GM18909 (cell line): ENCODE measurements at regions not wholly inside any gene's neighbourhood (a gene's known extent, or its start where the extent isn't known, plus 50 kb on each side); places are given as distances from the start of the nearest gene placed in this dataset.

Source experiments
- ATAC-seq: cut with Tn5 transposase; IDR thresholded peaks from one replicate; pipeline ENCODE4 v1.9.1; 2021; ENCODE audit warnings: mild to moderate bottlenecking; ENCODE audit not compliant: unreplicated experiment, poor library complexity

DNA sequence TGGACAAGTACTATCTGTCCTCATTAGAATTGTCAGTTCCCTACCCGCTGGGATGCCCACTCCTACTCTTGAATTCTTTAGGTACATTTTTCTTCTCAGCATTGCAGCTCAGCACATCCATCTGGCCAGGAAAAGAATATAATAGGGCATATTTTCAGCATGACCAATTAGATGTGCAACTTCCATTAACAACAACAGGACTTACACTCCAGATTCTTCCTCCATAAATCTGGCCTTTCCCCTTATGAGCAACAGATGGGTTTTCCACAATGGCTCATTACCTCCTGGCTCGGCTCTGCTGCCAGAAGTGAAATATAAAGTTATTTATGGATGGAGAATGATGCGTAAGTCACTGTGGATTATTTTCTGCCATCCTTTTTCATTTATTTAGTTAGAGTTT lies 443.8 kb upstream of the TGFBR2 start:
- no peak for ATAC-seq

DNA sequence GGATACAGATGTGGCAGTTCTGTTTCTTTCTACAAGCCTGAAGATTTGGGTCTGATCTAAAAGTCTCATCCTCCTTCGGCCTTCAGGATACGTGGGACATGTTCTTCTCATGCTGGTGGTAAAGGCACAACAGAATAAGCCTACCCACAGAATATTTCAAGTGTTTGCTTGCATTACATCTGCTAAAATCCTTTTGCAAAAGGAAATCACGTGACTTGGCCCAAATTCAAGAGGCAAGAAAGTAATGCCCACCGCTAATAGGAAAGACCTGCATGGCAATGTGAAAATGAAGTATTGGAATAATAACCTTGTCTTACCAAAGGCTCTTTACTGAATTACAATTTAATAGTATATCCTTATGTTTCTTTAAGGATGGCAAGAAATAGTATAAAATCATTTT lies 439.9 kb upstream of the TGFBR2 start:
- ATAC-seq, result no peak

DNA sequence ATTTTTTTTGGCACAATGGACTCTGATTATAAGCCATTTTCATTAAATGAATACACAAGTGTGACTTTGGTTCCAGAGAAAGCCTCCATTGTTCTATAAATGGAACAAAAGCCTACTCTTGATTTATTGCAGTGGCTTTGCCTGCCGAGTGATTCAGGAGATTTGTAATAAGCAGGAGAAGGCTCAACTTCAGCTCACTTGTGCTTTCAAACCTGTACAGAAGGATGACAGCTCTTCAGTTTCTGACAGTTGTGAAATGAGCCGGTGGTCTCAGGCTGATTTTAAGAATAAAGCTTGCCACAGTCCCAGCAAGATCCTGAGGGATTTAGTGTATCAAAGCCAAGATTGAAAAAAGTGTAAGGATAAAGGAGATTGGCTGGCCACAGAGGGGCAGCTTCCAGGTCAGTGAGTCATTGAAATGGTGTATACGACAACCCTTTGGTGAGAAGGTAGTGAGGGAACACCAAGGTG lies 438.8 kb upstream of the TGFBR2 start:
- ATAC-seq, result no peak

DNA sequence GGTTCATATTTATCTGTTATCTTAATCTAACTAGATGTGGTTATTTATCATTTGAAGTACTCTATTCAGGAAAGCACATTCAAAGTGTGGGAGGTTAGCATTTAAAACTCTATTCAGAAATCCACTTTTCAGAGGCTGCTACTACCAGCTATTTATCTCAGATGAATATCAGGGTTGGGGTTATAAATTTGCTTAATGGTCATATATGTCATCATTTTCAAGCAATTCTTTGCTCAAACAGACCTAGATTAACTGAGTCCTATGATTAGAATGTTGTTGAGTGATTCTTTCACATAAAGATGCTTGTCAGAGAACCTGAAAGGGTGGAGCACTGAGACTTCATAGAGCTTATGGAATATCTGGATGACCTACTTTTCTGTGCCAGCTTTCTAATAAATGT lies 436.9 kb upstream of the TGFBR2 start:
- no peak for ATAC-seq

DNA sequence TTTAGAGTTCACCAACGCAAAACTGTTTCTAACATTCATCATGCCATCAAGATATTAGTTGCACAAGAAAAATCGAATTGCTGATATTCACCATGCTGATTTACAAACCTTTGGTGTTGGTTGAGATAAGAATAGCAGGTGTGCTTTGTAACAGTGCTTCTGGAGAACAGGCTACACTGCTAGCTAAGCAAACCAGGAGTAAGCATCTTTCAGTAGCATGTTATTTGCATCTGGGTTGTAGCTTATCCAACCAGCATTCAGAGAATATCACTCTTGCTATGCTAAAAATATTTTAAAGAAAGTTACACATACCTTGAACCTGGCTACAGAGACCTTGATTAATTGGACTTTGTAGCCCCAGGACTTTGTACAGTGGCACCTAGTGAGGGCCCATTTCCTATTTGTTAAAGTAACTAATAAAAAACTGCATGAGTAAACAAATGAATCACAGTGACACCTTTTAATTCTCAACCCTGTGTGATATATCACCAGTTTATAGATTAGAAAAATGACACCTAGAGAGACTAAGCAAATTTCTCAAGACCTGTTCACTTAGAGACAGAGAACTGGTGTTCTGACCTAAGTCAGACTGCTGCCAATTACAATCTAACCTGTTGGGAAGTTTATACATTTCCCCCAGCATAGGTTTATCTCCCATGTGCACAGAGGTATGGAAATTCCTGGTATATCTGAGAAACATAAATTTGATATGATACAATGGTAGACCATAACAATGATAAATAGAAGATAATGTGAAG lies 435.5 kb upstream of the TGFBR2 start:
- no peak for ATAC-seq

DNA sequence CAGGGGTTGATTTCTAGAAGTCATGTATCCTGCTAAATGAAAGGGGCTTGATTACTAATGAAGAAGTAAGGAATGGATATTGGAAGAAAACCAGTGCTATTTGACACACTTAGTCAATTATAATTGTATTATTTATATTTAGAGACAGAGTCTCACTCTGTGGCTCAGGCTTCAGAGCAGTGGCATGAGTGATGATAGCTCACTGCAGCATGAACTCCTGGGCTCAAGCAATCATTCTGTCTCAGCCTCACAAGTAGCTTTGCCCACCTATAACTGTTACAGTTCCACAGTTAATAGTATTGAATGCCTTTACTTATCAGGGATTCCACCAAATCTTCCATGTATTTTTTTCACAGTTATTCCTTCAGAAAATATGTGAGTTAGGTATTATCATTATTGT lies 432.0 kb upstream of the TGFBR2 start:
- no peak for ATAC-seq

DNA sequence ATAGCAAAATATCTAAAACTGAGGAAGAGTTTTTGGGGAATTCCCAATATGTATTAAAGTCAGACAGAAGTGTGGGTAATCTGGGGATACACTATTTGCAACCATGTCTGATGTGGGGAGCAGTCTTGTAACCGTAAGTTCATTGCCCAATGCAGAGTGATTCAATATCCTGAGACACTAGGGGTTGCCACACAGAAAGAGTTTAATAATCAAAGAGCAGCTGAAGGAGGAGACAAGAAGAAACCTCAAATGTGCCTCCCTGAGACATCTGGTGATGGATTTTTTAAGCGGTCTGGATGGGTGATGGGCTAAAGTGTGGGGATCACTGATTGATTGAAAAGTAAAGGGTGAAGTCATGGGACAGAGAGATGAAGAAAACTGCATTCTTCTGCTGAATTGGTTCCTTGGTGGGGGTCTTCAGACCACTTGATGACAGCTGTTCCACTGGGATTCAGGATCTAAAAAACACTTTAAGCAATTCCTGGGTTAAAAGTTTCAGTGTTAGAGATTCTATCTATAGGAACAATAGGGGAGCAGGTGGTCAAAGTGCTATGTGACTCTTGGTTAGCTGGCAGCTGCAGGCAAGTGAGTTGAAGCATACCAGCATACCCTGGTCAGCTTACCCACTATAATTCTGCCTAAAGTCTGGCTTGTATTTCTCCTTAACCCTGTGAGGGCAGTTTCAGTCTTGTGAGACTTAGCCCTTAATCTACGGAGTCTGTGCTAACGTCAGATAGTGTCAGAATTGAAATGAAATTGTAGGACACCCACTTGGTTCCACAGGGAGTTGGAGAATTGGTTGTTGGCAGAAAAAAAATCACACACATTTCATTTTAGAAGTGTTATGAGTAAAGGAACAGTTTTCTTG lies 425.9 kb upstream of the TGFBR2 start:
- ATAC-seq, result no peak

DNA sequence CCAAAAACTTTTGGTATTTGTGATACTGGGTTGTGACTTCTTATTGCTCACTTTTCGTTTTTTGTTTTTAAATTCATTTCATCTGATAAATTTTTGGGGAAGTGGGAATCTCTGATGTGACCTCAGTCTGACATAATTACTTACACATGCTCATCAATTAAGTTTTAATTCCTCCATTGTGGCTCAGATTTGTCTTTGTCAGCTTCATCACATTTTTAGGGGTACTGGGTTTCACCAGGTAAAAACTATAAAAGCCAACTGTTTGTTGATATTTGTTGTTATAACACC lies 425.3 kb upstream of the TGFBR2 start:
- no peak for ATAC-seq

DNA sequence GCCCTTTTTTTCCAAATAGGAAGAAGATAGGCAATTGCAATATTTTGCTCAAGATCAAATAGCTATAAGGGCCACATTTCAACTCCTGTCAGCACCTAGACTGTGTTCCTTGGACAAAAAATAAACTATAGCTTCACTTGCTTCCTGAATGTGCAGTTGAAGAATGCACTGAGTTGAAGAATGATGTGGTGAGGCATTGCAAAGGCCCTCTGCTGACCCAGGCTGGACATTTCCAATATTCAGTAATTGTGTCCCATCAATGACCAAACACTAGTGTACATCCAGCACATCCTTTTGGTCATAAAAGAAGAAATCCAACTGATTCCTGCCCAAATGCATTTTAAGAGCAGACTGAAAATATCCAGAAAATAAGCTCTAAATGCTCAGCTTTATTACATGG lies 424.8 kb upstream of the TGFBR2 start:
- no peak for ATAC-seq

DNA sequence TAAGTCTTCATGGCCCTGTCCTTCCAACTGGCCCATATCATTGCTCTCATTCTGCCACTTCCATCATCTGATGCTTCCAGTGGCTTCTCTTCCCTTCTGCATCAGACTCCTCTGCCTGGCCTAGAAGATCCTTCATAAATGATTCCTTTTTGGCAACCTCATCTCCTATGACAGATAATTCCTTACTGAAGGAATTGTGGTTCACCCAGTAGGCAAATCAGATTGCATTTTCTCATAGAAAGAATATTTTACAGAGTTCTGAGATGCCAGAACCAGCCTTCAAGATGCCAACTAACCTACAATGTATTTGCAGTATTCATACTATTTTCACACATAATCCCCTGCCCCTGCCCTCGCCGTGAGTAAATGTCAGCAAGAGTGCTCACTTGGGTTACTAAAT lies 423.0 kb upstream of the TGFBR2 start:
- ATAC-seq, result no peak

DNA sequence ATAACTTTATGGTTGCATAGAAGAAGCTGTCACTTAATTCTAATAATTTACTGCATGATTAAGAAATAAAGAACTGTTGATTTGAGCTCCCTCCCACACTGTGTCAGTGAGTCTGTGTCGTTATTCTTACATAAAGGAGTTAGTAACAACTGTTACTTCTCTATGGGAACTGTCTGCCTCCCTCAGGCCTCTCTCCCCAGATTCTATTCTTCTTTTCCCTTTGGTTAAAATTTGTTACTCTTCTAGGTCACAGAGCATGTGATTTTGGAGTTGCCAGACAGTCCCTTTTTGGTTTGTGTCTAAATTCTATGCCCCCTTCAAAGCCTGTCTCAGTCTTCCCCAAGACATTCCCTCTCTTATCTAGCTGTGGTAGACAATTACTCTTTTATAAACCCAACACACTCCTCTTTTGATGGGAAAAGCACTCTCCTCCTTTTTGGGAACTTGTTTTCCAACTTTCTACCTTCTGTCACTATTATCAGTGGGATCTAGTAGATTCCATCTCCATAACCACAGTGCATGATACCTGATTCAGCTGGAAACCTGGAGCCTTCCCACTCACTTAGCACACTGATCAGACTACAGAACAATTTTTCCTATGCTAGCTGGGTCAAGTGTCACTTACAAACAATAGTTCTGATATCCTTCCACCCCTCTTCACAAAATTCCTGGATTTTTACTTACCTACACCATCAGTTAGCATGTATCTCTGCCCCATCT lies 422.1 kb upstream of the TGFBR2 start:
- ATAC-seq, result no peak

DNA sequence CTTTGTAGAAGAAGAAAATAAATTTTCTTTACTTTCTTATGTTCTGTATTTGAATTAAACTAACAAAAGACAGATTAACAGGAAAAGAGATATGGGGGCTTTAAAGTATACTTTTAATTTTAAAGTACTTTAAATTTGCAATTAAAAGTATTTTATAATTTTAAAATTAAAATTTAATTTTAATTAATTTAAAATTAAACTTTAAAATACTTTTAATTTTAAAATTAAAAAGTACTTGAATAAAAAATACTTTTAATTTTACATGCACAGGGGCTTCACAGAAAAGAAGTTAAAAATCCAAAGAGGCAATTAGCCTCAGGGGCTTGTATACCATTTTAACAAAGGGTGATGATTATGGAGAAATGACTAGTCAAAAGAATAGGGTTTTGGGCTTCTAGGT lies 420.5 kb upstream of the TGFBR2 start:
- ATAC-seq, result no peak

DNA sequence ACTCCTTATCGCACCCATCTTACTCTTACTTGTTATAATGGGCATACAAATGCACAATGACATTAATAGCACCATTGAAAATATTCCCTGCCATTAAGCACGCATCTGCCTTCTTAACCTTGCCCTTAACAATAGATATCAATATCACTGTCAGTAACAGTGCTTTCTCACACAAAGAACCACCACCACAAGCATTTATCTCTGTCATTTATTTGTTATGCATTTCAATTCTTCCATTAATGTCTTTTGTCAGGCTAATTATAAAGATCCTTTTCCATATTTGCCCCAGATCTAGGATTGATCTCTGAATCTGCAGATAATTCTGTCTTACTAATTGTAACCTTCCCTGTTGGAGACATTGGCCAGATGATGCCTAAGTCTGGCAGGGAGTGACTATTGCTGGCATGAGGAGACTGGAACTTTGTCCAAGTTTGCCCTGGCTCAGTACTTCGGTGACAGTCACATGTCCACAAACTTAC lies 419.6 kb upstream of the TGFBR2 start:
- ATAC-seq, result no peak

DNA sequence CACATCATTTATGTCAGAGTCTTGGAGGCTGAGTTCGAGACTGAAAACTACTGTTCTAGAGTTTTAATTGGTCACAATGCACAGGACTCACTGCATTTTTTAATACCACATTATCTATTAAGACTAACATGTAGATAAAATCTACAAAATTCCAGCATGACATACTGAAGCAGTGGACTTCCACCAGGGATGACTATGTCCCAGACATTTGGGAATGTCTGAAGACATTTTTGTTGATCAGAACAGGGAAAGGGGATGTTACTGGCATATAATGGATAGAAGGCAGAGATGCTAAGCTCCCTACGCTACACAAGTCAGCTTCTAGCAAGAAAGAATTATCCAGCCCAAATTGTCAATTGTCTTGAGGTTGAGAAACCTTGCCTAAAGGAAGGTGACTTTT lies 419.0 kb upstream of the TGFBR2 start:
- no peak for ATAC-seq

DNA sequence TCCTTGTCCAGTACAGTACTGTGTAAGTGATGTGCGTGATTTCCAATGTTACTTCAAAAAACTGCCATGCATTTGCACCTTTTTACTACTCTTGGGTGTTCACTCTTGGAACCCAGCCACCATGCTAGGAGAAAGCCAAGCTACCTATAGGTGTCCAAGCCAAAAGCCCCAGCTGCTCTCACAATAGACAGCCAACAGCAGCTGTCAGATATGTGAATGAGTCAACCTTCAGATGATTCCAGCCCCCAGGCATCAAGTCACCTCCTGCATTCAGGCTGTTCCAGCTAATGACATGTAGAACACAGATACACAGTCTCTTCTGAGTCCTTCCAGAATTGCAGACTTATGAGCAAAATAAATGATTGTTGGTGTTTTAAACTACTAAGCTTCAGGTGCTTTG lies 417.7 kb upstream of the TGFBR2 start:
- no peak for ATAC-seq

DNA sequence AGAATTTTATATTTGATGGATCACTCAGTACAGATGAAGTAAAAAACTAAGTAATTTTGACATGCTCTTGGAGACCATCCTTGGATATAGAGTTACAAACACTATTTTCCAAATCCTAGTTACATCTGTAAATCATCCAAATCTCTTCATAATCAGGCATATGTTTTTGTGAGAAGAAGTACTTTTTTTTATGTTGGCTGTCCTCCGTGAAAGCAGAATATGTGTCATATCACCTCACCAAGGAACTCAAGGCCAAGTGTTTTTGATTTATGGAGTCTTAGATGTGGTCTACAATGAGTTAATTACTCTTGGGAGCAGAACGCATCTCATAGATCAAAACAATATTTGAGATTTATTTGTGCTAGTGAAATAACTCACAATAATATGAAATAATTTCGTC lies 416.5 kb upstream of the TGFBR2 start:
- ATAC-seq, result no peak

DNA sequence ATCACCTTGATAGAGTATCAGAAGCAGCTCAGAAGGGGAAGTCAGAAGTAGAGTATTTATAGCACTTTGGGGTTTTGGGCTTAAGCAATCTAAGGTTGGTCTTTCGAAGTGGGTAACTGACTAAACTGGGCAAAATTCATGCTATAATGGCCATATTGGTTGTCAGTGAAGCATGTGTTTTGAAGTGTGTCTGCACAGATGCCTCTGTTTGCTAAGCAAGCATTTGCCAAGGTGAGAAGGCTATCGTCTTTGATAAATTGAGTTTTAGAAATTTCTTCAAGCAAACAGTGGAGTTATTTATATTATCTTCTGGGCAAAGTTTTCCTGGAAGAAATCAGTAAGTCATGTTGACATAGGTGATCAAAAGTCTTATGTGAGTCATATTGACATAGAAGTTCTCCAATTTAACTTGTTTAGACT lies 412.8 kb upstream of the TGFBR2 start:
- no peak for ATAC-seq

DNA sequence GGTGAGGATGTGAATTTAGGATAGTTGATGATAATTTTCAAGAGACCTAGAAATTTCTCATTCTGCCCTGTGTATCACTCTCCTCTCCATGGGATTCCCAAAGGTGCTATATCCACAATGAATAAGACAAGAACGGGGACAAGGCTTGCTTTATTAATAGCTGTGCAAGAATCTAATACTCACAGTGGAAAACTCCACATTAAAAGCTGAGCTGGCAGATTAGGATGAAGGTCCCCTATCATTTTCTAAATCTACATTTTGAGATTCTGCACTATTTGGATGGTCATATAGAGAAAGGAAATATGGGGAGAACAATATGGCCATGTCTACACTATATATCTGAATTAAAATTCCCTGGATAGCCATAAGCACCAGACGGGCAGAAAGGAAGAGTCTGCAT lies 411.0 kb upstream of the TGFBR2 start:
- ATAC-seq, result no peak

DNA sequence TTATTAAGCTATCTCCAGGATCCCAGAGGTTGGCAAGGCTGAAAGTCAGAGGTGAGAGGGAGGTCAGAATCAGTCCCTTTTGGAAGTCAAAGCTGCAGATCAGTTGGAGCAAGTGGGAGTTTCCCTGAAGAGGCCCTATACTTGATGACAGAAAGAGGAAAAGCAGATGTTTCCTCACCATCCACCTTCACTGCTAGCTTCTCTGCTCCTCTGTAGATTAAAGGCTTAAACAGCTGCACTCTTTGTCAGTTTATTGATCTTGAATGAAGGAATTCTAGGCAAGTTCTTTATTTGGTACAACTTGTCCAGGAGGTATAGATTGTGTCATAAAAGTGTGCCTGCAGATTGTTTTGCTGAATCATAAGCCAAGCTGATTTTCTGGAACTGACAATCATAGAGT lies 408.2 kb upstream of the TGFBR2 start:
- ATAC-seq, result no peak

DNA sequence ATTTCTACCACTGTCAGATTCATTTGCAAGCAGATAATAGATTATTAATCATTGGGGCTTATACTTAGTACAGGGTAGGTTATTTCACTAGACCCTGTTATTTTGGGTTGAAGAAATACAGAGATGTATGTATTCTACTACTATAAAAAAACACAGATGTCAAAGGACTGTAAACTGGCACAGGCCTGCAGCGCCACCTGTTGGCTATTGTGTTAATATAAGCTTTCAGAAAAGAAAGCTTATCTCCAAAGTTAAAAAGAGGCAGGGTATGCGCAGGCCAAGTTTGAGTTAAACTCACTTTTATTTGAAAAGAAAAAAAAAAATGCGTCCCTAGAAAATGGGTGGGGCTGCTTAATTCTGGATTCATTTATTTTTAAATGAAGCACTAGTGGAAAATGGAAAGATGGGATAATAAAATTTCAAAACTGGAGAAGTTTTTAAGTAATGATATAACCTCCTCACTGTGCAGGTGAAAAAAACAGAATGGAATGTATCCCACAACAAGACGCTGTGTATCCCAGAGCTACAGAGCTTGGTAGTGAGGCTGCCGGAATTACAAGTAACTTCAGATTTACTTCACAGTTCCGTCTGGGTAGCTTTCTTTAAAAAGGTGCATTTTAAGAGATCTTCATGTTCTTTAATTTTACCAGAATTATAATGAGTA lies 407.2 kb upstream of the TGFBR2 start:
- ATAC-seq, result peak; percentile 67

DNA sequence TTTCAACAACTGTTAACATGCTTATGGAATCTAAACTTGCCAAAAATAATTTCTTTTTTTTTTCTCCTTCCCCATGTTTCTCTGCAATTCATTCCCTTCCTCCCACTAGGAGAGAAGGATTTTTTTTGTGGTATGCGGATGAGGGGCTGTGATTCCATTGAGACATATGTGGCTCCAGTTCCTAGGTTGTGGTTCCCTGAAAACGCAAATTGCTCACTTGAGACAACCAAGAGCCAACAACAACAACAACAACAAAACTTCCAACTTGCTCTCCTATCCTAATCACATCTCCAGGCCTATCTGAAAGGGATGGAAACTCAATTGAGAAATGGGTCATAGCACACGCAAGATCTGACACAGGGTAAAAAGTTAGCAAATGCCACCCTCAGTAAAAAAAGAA lies 406.5 kb upstream of the TGFBR2 start:
- no peak for ATAC-seq
